GM12872 (cell line): ENCODE measurements at regions not wholly inside any gene's neighbourhood (a gene's known extent, or its start where the extent isn't known, plus 50 kb on each side); places are given as distances from the start of the nearest gene placed in this dataset.

Source experiments
- TF ChIP-seq, protein P1 (sequence below): IDR thresholded peaks from 3 replicates; pipeline ENCODE4 v1.5.1; 2011; ENCODE audit warnings: low read depth, mild to moderate bottlenecking, low read length, moderate library complexity; ENCODE audit not compliant: insufficient read depth

- TF ChIP-seq, protein P1, sequence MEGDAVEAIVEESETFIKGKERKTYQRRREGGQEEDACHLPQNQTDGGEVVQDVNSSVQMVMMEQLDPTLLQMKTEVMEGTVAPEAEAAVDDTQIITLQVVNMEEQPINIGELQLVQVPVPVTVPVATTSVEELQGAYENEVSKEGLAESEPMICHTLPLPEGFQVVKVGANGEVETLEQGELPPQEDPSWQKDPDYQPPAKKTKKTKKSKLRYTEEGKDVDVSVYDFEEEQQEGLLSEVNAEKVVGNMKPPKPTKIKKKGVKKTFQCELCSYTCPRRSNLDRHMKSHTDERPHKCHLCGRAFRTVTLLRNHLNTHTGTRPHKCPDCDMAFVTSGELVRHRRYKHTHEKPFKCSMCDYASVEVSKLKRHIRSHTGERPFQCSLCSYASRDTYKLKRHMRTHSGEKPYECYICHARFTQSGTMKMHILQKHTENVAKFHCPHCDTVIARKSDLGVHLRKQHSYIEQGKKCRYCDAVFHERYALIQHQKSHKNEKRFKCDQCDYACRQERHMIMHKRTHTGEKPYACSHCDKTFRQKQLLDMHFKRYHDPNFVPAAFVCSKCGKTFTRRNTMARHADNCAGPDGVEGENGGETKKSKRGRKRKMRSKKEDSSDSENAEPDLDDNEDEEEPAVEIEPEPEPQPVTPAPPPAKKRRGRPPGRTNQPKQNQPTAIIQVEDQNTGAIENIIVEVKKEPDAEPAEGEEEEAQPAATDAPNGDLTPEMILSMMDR, result no peak
These were observed 151.3 kb downstream of the HGF start for GRCh38 chr7:81618396-81619014.

GRCh38 chr7:81616951-81617350, 152.9 kb downstream of the HGF start:
- TF ChIP-seq, protein P1, result no peak

GRCh38 chr7:81611805-81612204, 158.0 kb downstream of the HGF start:
- TF ChIP-seq, protein P1, result no peak

DNA sequence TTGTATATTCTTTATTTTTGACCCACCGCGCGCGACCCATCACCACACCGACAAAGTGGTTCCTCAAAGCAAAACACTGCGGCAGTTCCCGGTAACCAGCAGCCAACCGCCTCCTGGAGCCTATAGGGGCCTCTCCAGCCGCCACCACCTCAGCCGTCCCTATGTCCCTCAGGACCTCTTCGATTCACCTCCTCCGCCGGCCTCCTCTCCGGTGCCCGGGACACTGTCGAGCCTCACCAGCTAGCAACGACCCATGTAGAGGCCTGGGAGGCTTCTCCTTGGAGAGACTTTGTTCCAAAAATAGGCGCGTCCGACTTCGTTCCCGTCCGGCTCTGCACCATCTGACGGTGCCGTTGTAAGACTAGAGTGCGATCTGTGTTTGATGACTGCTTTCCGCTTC, 158.8 kb downstream of the HGF start:
- TF ChIP-seq, protein P1, result no peak

DNA sequence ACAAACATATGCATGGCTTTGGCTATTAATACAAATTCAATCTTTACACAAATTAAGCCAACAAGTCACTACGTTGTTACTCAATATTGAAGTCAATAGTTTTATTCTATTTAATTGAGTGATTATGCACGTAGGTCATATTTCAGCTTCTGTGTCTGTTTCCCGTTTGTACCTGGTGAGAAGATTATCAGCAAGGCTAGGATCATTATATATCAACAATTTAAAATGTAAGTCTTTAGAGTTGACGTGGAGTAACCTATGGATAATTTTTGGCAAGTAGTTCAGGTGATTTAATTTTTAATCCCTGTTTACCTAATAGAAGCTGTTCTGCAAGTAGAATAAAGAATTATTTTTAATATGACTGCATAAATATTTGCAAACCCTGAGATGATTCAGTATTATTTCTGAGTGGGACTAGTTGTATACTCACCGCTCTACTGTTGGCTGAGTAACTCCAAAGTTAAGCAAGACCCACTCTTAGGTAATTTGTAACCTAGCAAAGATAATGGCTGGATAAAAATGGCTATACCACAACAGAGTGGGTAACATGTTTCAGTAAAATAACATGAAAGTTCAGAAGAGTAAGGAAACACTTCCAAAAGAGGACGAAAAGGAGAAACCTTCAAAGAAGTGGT, 161.0 kb downstream of the HGF start:
- TF ChIP-seq, protein P1, result no peak

- TF ChIP-seq, protein P1, result no peak
These were observed 161.9 kb downstream of the HGF start for GRCh38 chr7:81607987-81608386.

DNA sequence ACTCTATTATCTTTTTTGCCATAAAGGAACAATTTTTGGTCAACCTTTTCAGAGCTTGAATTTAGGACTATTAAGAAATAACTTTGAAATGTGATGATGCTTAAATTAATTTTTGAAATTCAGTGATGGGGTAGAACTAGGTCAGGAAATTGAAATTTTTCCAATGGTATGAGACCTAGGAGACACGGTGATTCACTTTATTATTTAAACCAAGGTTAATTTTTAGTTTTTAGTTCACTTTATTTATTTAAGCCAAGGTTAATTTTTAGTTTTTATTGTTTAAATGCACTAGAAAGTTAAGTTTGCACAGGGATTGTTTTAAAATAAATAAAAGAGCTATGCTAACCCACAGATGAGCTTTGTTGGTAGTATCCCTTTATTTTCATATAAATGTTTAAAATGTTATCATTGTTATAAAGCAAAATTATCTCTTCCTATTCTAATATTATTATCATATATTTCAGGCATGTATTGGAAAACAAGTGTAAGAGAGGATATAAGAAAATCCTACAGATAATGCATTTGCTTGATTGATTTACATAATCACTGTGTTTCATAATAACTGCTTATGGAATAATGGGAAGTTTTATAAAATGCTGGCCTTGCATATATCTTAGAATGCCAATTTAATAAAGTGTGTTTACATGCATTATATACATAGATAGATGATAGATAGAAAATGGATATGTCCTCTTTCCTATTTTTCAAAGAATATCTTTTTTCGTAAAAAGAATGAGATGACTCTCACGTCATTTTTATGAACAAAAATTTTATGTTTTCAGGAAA, 163.6 kb downstream of the HGF start:
- TF ChIP-seq, protein P1, result no peak
